A549 (cell line): ENCODE measurements at regions not wholly inside any gene's neighbourhood (a gene's known extent, or its start where the extent isn't known, plus 50 kb on each side); places are given as distances from the start of the nearest gene placed in this dataset.

Experiments
- CHD2 ChIP-seq: fragments of 150-350 bp; IDR thresholded peaks from 2 replicates; pipeline ENCODE4 v1.6.1; 2014; ENCODE audit warnings: low read length; ENCODE audit not compliant: partially characterized antibody
- EP300 ChIP-seq, 2 experiments: fragments of >200 bp; sonication (Bioruptor Twin); formaldehyde crosslinking; IDR thresholded peaks; 2 replicates in 1 of 2; 3 replicates in 1 of 2; pipeline ENCODE4 v1.6.1; 2016 to 2017
- ESRRA ChIP-seq: fragments of 150-350 bp; IDR thresholded peaks from 2 replicates; pipeline ENCODE4 v1.6.1; 2014; ENCODE audit warnings: mild to moderate bottlenecking, low read length, borderline replicate concordance
- SMC3 ChIP-seq: fragments of >200 bp; sonication (Bioruptor Twin); formaldehyde crosslinking; IDR thresholded peaks from 3 replicates; pipeline ENCODE4 v1.6.1; 2018; ENCODE audit warnings: inconsistent platforms
- TF ChIP-seq, protein P1 (sequence below): fragments of >200 bp; sonication (Bioruptor Twin); formaldehyde crosslinking; IDR thresholded peaks from 3 replicates; pipeline ENCODE4 v1.5.1; 2016

GRCh38 chr4:19993242-19993641 lies 258.5 kb upstream of the SLIT2 start:
- TF ChIP-seq, protein P1, sequence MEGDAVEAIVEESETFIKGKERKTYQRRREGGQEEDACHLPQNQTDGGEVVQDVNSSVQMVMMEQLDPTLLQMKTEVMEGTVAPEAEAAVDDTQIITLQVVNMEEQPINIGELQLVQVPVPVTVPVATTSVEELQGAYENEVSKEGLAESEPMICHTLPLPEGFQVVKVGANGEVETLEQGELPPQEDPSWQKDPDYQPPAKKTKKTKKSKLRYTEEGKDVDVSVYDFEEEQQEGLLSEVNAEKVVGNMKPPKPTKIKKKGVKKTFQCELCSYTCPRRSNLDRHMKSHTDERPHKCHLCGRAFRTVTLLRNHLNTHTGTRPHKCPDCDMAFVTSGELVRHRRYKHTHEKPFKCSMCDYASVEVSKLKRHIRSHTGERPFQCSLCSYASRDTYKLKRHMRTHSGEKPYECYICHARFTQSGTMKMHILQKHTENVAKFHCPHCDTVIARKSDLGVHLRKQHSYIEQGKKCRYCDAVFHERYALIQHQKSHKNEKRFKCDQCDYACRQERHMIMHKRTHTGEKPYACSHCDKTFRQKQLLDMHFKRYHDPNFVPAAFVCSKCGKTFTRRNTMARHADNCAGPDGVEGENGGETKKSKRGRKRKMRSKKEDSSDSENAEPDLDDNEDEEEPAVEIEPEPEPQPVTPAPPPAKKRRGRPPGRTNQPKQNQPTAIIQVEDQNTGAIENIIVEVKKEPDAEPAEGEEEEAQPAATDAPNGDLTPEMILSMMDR = no peak
- TF ChIP-seq SMC3 = no peak
- no peak for TF ChIP-seq EP300 (IDR thresholded peaks at IDR 0.05)
- no peak for TF ChIP-seq CHD2
- TF ChIP-seq ESRRA = no peak
